Osteoblast (primary cell): ENCODE measurements at regions not wholly inside any gene's neighbourhood (a gene's known extent, or its start where the extent isn't known, plus 50 kb on each side); places are given as distances from the start of the nearest gene placed in this dataset.
"Not testable (repeated sequence)": the region's sequence is repeated elsewhere in the genome, so short reads cannot be mapped to it uniquely, and the experiment has no call there.

Experiments used
- DNase-seq: peaks from one replicate; pipeline ENCODE4 v3.0.0; 2011; ENCODE audit warnings: low spot score, mixed read lengths; ENCODE audit not compliant: insufficient read length; ENCODE audit errors: missing footprints
- H2AFZ ChIP-seq: 2 replicates; pipeline ENCODE4 v1.6.0; 2011; ENCODE audit warnings: mild to moderate bottlenecking, low read length
- H3K27ac ChIP-seq: 2 replicates; pipeline ENCODE4 v1.5.1; 2011; ENCODE audit warnings: mild to moderate bottlenecking, low read depth, low read length, moderate library complexity
- H3K27me3 ChIP-seq: 2 replicates; pipeline ENCODE4 v1.6.0; 2012; ENCODE audit warnings: mild to moderate bottlenecking, control low read depth, inconsistent platforms, low read length, moderate library complexity; ENCODE audit not compliant: insufficient read depth
- H3K36me3 ChIP-seq: 2 replicates; pipeline ENCODE4 v1.5.1; 2011; ENCODE audit warnings: mild to moderate bottlenecking, low read length, control low read depth, moderate library complexity; ENCODE audit not compliant: insufficient read depth
- H3K4me1 ChIP-seq: 2 replicates; pipeline ENCODE4 v1.5.1; 2011; ENCODE audit warnings: mild to moderate bottlenecking, low read length, control low read depth, moderate library complexity; ENCODE audit not compliant: insufficient read depth
- H3K4me2 ChIP-seq: 2 replicates; pipeline ENCODE4 v1.6.0; 2011; ENCODE audit warnings: mild to moderate bottlenecking, low read length; ENCODE audit not compliant: insufficient read depth
- H3K4me3 ChIP-seq: fragments of 200-600 bp; sonication (generic); 3 replicates; pipeline ENCODE4 v1.5.1; 2012; ENCODE audit warnings: mild to moderate bottlenecking, low read length, inconsistent platforms; ENCODE audit not compliant: insufficient read depth
- H3K79me2 ChIP-seq: 2 replicates; pipeline ENCODE4 v1.6.0; 2012; ENCODE audit warnings: mild to moderate bottlenecking, low read length, control low read depth, inconsistent platforms; ENCODE audit not compliant: insufficient read depth
- H3K9me3 ChIP-seq: 2 replicates; pipeline ENCODE4 v1.5.1; 2011; ENCODE audit warnings: low read depth, low read length, control low read depth
- H4K20me1 ChIP-seq: 2 replicates; pipeline ENCODE4 v1.6.0; 2012; ENCODE audit warnings: mild to moderate bottlenecking, low read length, control low read depth; ENCODE audit not compliant: insufficient read depth
- CTCF ChIP-seq: IDR thresholded peaks from 2 replicates; pipeline ENCODE4 v1.5.1; 2011; ENCODE audit warnings: mild to moderate bottlenecking, low read depth, low read length, moderate library complexity; ENCODE audit errors: extremely low read depth

- H3K79me2 ChIP-seq: no peaks in the 10 kb centered on the region
- H3K27me3 ChIP-seq: no peaks in the 10 kb centered on the region
- DNase-seq: no peak
- no peak overlapping the region for H3K4me2 ChIP-seq
- no peak for TF ChIP-seq CTCF
- H2AFZ ChIP-seq: no peak overlapping the region
- no peak overlapping the region for H3K27ac ChIP-seq
- no peaks in the 10 kb centered on the region for H3K4me1 ChIP-seq
- H3K4me3 ChIP-seq: no peak overlapping the region
- H4K20me1 ChIP-seq: no peaks in the 10 kb centered on the region
- no peaks in the 10 kb centered on the region for H3K9me3 ChIP-seq
- H3K36me3 ChIP-seq: no peaks in the 10 kb centered on the region
Measured at GRCh38 chr7:86391813-86392212, 251.9 kb upstream of the GRM3 start.

GRCh38 chr7:86375602-86376001, 268.1 kb upstream of the GRM3 start:
- H3K4me2 ChIP-seq, H3K4me1 ChIP-seq, H3K9me3 ChIP-seq, H3K27me3 ChIP-seq, H3K4me3 ChIP-seq, DNase-seq, H4K20me1 ChIP-seq, H3K36me3 ChIP-seq, H3K27ac ChIP-seq, H3K79me2 ChIP-seq, H2AFZ ChIP-seq: not testable (repeated sequence)

GRCh38 chr7:86372262-86372661, 271.4 kb upstream of the GRM3 start:
- no peak for DNase-seq
- Histone ChIP-seq H4K20me1 (no peaks in the 10 kb centered on the region), H3K9me3 (no peaks in the 10 kb centered on the region), H3K4me1 (no peaks in the 10 kb centered on the region), H3K27me3 (no peaks in the 10 kb centered on the region), H3K4me2 (no peak overlapping the region), H3K36me3 (no peaks in the 10 kb centered on the region), H2AFZ (no peak overlapping the region), H3K4me3 (no peak overlapping the region), H3K79me2 (no peaks in the 10 kb centered on the region), H3K27ac (no peak overlapping the region)
- no peak for TF ChIP-seq CTCF

- no peak overlapping the region for H3K4me3 ChIP-seq
- H4K20me1 ChIP-seq: no peaks in the 10 kb centered on the region
- no peak overlapping the region for H3K27ac ChIP-seq
- TF ChIP-seq CTCF: no peak
- H3K4me1 ChIP-seq: no peaks in the 10 kb centered on the region
- no peak overlapping the region for H2AFZ ChIP-seq
- no peaks in the 10 kb centered on the region for H3K79me2 ChIP-seq
- H3K36me3 ChIP-seq: no peaks in the 10 kb centered on the region
- H3K9me3 ChIP-seq: no peaks in the 10 kb centered on the region
- no peaks in the 10 kb centered on the region for H3K27me3 ChIP-seq
- no peak for DNase-seq
- no peak overlapping the region for H3K4me2 ChIP-seq
Measured at GRCh38 chr7:86366946-86367345, 276.8 kb upstream of the GRM3 start.

GRCh38 chr7:86340407-86340806, 303.3 kb upstream of the GRM3 start:
- H3K36me3 ChIP-seq, H3K4me2 ChIP-seq, H2AFZ ChIP-seq, H3K27ac ChIP-seq, DNase-seq, H3K27me3 ChIP-seq, H3K4me3 ChIP-seq, H4K20me1 ChIP-seq, H3K4me1 ChIP-seq, H3K9me3 ChIP-seq, H3K79me2 ChIP-seq: not testable (repeated sequence)
